ENCODE measurements at regions not wholly inside any gene's neighbourhood (a gene's known extent, or its start where the extent isn't known, plus 50 kb on each side); places are given as distances from the start of the nearest gene placed in this dataset.
"Not testable (repeated sequence)": the region's sequence is repeated elsewhere in the genome, so short reads cannot be mapped to it uniquely, and the experiment has no call there.

DNA sequence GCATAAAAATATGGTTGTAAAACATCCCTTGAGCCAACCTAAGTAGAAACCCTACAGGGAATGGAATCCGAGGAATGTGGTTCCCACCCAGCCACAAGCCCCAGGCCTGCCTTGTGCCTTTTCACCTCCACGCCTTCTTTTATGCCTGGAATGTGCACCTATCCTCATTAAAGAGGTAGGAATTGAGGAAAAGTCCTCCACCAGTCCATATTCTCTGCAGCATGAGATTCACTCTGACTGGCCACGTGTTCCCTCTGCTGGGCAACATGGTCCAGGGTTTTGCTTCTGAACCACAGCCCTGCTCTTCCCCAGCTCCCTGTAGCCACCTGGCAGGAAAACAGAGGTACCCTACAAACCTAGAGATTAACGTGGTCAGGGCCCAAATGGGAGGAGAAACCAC lies 787.9 kb upstream of the RAB6C start:
- DNase-seq, result no peak

DNA sequence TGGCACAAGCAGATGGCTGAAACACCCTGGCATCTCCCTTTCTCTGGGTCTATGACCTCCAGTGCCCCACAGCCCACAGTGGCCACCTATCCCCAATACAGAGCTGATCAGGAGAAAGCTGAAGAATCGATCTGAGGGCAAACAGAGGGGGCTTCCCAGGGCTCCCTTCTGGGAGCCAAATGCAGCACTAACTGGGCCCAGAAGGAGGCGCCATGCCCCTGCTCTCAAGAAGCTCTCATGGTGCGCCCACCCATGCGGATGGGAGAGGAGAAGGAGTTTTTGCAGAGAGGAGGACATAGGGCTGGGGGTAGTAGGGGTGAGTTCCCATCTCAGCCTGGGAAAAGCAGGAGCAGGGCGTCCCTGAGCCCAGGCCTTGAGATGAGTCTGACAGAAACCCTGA lies 787.3 kb upstream of the RAB6C start:
- DNase-seq, result no peak

DNA sequence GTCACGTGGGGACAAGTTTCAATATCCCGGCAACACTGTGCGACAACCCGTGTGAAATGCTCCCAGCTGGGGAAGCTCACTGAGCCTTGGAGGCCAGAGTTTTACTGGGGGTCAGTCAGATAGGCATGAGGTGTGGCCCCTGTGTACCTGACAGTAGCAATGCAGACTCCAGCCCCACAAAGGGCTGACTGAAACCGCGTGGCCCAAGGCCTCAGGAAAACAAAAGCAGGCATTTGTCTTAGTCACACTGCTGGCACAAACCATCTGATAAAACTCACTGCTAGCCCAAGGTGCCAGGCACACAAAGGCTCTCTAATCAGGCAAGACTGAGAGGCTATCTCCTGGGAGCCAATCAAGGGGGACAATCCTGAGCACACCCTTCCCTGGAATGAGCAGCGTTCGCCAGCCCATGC lies 786.6 kb upstream of the RAB6C start:
- DNase-seq, result no peak

- DNase-seq, result no peak
Observed at GRCh38 chr2:129193961-129194360, 785.5 kb upstream of the RAB6C start.

DNA sequence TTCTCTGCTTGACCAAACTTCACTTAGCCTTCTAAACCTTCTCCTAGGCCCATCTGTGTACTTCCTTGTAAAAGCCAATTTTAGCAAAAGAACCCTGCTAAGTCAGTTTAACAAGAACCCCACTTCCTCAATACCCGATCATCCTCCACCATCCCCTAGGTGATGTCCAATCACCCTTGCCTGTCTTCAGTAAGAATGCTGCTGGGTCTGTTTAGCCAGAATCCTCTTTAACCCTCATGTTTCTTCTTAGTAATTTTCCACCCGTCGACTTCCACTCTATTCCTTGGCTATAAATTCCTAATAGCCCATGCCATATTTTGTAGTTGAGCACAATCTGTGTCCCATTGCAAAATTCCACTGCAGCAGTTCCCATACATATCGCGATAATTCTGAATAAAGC lies 780.0 kb upstream of the RAB6C start:
- no peak for DNase-seq

DNA sequence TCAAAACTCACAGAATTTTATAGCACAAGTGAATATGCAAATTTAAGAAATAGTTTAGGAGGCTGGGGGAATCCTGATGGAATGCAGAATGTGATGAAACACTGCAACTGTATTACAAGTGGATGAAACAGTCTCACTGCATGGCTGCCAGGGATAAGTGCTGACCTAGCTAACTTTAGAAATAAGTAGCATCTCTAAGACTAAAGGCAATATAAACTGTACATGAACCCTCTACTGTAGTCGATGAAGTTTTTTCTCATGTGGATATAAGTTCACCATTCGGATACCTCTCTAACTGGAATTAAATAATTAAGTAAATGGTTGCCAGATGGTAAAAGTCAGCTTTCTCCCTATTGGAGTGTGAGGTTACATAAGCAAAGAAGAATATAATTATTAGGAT lies 777.8 kb upstream of the RAB6C start:
- no peak for DNase-seq

DNA sequence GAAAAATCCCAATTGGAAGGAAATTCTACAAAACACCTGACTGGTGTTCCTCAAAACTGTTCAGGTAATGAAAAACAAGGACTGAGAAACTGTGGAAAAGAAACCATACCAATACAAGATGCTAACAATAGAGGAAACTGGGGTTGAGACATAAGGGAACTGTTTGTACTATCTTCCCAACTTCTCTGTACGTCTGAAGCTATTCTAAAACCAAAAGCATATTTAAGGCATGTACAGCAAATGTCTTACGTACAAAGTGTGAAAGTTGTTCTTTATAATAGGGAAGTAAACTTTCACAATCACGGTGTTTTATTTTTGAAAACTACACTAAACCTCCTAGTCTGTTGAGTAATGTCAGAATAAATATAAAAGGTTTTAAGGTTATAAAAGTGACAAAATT lies 776.1 kb upstream of the RAB6C start:
- DNase-seq, result no peak

- DNase-seq, result not testable (repeated sequence)
Observed at GRCh38 chr2:129204581-129204980, 774.9 kb upstream of the RAB6C start.

GRCh38 chr2:129205176-129205575 lies 774.3 kb upstream of the RAB6C start:
- no peak for DNase-seq

DNA sequence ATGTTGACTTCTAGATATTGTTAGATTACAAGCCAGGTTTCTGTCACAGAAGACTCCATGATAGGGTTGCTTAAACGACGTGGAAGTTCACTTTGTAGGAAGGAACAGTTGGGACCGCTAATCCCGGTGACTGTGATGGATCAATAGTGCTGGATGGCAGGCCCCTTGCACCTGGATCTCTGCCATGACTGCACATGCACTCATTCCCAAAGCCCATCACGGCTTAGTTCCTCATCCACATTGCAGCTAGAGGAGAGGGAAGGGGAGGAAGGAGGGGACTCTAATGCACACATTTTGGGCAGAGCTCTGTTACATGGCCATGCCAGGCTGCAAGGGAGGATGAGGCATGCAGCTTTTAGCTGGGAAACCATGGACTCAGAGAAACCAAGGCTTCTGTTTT lies 773.7 kb upstream of the RAB6C start:
- DNase-seq, result no peak

DNA sequence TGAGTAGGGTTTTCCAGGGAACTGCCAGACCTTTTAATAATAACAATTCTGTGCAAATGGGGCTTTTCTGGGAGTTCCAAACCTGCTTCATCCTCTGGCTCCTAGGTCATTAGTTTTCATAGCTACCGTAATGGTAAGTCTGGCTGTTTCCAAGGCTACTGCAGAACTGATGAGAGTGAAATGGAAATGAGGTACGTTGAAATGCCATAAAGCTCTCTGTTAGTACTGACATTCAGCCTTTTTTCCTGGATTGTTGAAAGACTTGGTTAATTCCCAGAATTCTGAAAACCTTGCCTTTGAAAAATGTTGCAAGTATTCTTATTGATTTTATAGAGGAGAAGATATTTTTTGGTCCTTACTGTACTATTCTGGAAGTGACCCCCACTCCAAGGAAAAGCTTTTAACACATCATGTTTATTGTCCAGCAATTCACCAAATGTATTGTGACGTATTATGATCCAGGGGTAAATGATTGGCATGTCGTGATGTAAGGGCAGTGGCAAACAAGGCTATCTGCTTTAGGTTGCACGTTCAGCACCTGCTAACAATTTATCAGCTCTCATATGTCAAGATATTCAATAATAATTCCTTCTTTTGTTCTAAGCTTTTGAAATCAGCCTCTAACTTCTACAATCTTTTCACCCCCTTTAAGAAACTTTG lies 767.0 kb upstream of the RAB6C start:
- DNase-seq, result no peak

DNA sequence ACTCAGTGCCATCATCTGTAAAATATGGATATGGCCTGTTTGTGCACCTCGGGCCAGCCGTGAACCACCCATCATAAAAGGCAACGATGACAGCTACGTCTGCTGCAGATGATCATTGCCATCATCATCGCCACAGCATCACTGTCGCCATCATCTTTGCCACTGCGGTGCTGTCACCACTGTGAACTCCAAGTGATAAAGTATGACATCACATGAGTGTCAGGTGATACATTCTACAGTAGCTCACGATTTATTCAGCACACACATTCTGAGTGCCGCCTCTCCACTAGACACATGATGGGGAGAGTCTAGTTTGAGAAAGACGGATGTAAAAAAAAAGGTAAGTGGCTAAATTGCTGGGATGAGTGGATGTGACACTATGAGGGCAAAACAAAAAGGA lies 755.4 kb upstream of the RAB6C start:
- no peak for DNase-seq

GRCh38 chr2:129224486-129224885 lies 755.0 kb upstream of the RAB6C start:
- DNase-seq, result no peak

- DNase-seq, result no peak
Observed at GRCh38 chr2:129229196-129229595, 750.3 kb upstream of the RAB6C start.

DNA sequence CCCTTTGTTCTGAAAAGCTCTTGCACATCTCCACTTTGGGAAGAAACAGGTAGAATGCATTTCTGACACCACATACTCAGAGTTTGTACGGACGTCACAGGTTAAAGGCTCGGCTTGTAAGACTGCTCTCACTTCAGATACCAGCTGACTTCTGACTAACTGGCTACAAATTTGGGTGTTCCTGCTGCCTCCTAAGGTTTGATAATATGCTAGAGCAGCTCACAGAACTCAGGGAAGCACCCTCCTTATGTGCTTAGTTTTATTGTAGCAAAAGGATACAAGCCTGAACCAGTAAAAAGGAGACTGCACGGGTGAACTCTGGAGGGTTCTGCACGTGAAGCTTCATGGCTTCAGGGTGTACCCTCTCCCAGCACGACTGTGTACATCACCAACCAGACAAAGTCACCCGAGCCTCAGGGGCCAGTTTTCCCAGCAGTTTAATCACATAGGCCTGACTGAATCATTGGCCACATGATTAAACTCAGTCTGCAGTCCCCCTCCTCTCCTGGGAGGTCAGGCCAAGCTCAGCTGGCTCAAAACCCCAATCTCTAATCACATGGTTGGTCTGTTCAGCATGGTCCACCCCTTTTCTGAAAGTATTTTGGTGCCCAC lies 749.5 kb upstream of the RAB6C start:
- no peak for DNase-seq

- no peak for DNase-seq
Observed at GRCh38 chr2:129231924-129232323, 747.5 kb upstream of the RAB6C start.

DNA sequence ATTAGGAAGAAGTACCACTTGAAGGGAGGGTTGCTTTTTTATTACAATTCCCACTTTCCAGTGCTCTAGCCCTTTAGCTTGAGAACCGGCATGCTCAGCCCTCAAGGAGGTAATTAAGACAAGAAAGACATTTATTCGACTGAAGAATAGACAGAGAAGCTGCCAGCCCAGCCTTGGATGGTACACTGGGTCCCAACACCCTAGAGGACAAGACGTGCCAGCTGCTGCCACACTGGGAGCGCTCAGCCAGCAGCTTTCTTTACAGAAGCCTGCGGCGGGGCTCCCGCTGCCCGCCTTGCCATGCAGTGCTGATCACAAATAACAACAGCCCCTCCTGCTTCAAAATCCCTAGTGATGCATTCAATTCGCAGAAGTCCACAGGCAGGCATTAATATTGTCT lies 746.3 kb upstream of the RAB6C start:
- DNase-seq, result no peak

GRCh38 chr2:129233751-129234406 lies 745.6 kb upstream of the RAB6C start:
- no peak for DNase-seq

- no peak for DNase-seq
Observed at GRCh38 chr2:129236601-129237000, 742.9 kb upstream of the RAB6C start.

DNA sequence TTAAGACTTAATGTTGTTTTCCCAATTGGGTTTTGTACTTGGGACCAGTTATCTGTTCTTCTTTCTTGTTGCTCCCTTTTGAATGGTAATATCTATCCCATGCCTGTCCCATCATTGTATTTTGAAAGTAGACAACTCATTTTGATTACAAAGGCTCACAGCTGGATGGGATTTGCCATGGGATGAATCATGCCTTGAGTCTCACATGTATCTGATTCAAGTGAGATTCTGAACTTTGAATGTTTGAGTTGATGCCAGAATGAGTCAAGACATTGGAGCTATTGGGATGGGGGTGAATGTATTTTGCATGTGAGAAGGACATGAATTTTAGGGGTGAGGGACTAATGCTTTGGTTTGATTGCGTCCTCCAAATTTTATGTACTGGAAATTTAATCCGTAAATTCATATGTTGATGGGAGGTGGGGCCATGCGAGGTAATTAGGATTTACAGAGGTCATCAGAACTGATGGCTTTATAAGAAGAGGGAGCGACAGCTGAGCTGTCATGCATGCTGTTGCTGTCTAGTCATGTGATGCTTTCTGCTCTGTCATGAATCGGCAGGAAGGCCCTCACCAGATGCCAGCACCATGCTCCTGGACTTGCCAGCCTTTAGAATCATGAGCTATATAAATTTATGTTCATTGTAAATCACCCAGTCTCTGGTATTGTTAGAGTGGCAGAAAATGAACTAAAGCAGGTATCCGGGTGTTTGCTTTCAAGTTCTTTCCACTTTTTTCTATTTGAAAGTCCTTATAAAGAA lies 741.3 kb upstream of the RAB6C start:
- DNase-seq, result no peak

DNA sequence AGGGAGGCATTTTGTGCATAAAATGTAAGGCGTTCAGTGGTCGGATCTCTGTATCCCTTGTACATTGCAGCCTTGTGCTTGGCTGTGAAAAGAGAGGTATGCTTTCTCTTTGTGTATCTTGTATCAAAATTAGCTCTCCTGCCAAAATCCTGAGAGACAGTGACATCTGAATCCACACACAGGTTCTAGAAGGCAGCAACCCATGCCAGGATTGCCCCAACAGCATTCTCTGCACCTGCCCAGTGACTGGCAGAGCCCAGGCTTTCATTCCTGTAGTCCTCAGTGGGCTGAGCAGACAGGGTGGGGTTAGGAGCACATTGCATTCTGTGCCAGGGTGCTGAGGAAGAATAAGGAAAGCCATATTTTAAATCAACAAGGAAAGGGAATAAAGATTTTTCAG lies 740.3 kb upstream of the RAB6C start:
- no peak for DNase-seq

GRCh38 chr2:129240061-129240460 lies 739.4 kb upstream of the RAB6C start:
- no peak for DNase-seq

GRCh38 chr2:129242269-129242668 lies 737.2 kb upstream of the RAB6C start:
- DNase-seq, result no peak

- no peak for DNase-seq
Observed at GRCh38 chr2:129247751-129248150, 731.7 kb upstream of the RAB6C start.
